ENCODE measurements at regions not wholly inside any gene's neighbourhood (a gene's known extent, or its start where the extent isn't known, plus 50 kb on each side); places are given as distances from the start of the nearest gene placed in this dataset.

DNA sequence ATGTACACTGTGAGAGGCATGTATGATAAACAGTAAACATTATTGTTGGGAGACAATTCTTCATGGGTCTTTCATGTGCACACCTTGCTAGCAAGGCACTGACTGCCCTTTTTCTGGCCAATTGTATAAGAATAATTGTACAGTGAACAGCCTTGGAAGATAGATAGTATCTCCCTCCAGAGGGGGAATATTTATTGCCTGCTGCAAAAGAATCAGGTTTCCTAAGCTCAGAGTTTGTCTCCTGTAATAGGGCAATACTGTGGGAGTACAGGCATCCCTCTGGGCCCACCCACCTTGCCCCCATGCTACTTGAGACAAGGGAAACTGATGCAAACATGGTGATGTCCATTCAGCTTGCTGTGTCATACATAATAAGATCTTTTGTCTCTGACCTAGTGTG lies 442.2 kb downstream of the HDGFL1 start:
- TF ChIP-seq, protein P1, sequence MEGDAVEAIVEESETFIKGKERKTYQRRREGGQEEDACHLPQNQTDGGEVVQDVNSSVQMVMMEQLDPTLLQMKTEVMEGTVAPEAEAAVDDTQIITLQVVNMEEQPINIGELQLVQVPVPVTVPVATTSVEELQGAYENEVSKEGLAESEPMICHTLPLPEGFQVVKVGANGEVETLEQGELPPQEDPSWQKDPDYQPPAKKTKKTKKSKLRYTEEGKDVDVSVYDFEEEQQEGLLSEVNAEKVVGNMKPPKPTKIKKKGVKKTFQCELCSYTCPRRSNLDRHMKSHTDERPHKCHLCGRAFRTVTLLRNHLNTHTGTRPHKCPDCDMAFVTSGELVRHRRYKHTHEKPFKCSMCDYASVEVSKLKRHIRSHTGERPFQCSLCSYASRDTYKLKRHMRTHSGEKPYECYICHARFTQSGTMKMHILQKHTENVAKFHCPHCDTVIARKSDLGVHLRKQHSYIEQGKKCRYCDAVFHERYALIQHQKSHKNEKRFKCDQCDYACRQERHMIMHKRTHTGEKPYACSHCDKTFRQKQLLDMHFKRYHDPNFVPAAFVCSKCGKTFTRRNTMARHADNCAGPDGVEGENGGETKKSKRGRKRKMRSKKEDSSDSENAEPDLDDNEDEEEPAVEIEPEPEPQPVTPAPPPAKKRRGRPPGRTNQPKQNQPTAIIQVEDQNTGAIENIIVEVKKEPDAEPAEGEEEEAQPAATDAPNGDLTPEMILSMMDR (IDR thresholded peaks at IDR 0.05; ENCODE audit: borderline replicate concordance, extremely low read depth, low read length, poor library complexity, severe bottlenecking), result no peak
- TF ChIP-seq EZH2 (IDR thresholded peaks at IDR 0.05; ENCODE audit: borderline replicate concordance, low read depth, low read length, severe bottlenecking), result no peak

All from DND-41 (cell line).